ENCODE measurements at regions not wholly inside any gene's neighbourhood (a gene's known extent, or its start where the extent isn't known, plus 50 kb on each side); places are given as distances from the start of the nearest gene placed in this dataset.

- H3K4me3 ChIP-seq (ENCODE audit: low read depth, low read length), result no peak overlapping the region
- TF ChIP-seq CTCF (IDR thresholded peaks at IDR 0.05; ENCODE audit: insufficient read depth, low read depth, low read length), result no peak
- no peak for DNase-seq (ENCODE audit: low read depth)
These were observed 567.4 kb upstream of the PCDH15 start for GRCh38 chr10:55368467-55368866.

GRCh38 chr10:55367555-55367954, 566.5 kb upstream of the PCDH15 start:
- TF ChIP-seq CTCF (IDR thresholded peaks at IDR 0.05; ENCODE audit: insufficient read depth, low read depth, low read length), result no peak
- H3K4me3 ChIP-seq (ENCODE audit: low read depth, low read length), result no peak overlapping the region
- DNase-seq (ENCODE audit: low read depth), result no peak

- no peak for DNase-seq (ENCODE audit: low read depth)
- no peak for TF ChIP-seq CTCF (IDR thresholded peaks at IDR 0.05; ENCODE audit: insufficient read depth, low read depth, low read length)
- H3K4me3 ChIP-seq (ENCODE audit: low read depth, low read length), result no peak overlapping the region
These were observed 557.5 kb upstream of the PCDH15 start for GRCh38 chr10:55358539-55358938.

- TF ChIP-seq CTCF (IDR thresholded peaks at IDR 0.05; ENCODE audit: insufficient read depth, low read depth, low read length), result no peak
- H3K4me3 ChIP-seq (ENCODE audit: low read depth, low read length), result no peak overlapping the region
- DNase-seq (ENCODE audit: low read depth), result no peak
These were observed 552.4 kb upstream of the PCDH15 start for GRCh38 chr10:55353414-55353813.

GRCh38 chr10:55351431-55351830, 550.4 kb upstream of the PCDH15 start:
- no peak overlapping the region for H3K4me3 ChIP-seq (ENCODE audit: low read depth, low read length)
- DNase-seq (ENCODE audit: low read depth), result no peak
- no peak for TF ChIP-seq CTCF (IDR thresholded peaks at IDR 0.05; ENCODE audit: insufficient read depth, low read depth, low read length)

GRCh38 chr10:55348534-55348933, 547.5 kb upstream of the PCDH15 start:
- no peak overlapping the region for H3K4me3 ChIP-seq (ENCODE audit: low read depth, low read length)
- no peak for TF ChIP-seq CTCF (IDR thresholded peaks at IDR 0.05; ENCODE audit: insufficient read depth, low read depth, low read length)
- DNase-seq (ENCODE audit: low read depth), result no peak

GRCh38 chr10:55330486-55330885, 529.5 kb upstream of the PCDH15 start:
- no peak for TF ChIP-seq CTCF (IDR thresholded peaks at IDR 0.05; ENCODE audit: insufficient read depth, low read depth, low read length)
- H3K4me3 ChIP-seq (ENCODE audit: low read depth, low read length), result no peak overlapping the region
- peak; percentile 0 for DNase-seq (ENCODE audit: low read depth)
